Stimulated activated CD8-positive, alpha-beta memory T cell treated with anti-CD3 and anti-CD28 coated beads, Interleukin-4, amount 100 ng/mL, for 4 hours (primary cell): ENCODE measurements at regions not wholly inside any gene's neighbourhood (a gene's known extent, or its start where the extent isn't known, plus 50 kb on each side); places are given as distances from the start of the nearest gene placed in this dataset.

Source experiments
- DNase-seq, 2 donors: peaks; one replicate each; pipeline ENCODE4 v3.0.0-alpha.2; 2020; ENCODE audit warnings: low read depth in 2 of 2, low spot score in 1 of 2

DNA sequence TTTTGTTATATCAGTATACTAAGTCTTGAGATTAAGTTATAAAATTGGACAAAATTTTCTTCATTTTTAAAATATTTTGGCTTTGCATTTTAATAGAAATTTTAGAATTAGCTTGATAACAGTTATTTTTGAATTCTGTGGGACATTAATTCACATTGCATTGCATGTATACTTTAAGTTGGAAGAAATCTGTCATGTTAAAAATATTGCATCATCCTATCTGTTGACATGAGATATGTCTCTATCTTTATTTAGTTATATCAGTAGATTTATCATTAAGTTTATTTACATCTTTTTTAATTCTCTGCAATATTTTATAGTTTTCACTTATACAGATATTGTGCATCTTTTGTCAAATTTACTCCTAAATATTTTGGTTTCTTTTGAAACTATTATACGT lies 904.6 kb upstream of the NR2F2 start:
- no peak for DNase-seq

DNA sequence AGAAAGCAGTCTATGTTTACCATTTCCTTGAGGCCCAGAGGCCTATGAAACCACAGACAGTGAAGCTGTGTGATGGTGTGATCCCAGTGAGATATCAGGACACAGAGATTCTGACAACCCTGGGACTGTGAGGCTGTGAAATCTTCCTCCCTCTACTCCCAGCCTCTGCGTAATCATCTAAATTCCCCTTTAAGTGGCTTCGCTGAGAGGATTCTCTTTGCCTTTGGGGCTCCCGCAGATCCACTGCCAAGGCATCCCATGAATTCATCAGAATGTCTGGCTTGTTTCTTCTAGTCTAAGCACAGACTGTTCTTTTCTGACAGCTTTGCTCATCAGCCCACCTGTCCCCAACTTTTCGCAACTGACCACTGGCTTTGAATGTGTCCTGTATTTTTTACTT lies 901.2 kb upstream of the NR2F2 start:
- no peak for DNase-seq

DNA sequence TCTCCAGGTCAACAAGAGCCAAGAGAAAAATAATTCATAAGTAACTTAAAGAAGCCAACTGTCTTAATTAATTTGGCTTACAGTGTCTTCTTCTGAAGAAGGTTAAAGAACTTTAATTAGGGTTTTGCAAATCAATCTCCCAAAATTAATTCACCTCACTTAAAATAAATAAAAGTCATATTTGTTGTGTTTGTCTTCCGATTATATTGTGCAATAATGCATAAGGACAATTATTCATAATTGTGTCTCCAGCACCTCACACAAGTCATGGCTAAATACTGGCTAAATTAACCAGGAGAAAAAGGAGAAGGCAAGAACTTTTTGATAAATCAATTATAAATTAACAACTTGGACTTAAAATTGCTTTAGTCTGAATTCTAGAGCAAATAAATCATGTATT lies 899.0 kb upstream of the NR2F2 start:
- no peak for DNase-seq

DNA sequence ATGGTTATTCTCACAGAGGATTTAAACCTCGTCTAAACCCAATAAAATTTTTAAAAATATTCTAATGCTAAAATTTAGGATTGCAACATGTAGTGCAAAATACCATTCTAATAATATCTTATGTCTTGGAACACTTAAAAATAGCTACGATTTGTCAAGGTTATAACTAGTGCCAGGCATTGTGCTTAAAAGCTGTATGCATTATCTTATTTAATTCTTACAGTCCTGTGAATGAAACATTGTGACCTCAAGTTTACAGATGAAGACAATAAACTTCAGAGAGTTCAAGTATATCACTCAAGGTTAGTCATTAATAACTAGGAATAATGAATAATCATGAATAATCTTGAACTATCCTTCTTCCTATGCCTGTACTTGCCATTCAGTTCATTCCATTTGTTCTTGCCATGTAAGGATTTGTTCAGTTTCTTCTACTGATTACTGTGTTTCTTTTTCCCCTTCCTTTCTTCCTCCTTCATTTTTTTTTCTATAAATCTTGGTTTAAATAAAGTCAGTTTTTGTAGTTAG lies 897.6 kb upstream of the NR2F2 start:
- no peak for DNase-seq

DNA sequence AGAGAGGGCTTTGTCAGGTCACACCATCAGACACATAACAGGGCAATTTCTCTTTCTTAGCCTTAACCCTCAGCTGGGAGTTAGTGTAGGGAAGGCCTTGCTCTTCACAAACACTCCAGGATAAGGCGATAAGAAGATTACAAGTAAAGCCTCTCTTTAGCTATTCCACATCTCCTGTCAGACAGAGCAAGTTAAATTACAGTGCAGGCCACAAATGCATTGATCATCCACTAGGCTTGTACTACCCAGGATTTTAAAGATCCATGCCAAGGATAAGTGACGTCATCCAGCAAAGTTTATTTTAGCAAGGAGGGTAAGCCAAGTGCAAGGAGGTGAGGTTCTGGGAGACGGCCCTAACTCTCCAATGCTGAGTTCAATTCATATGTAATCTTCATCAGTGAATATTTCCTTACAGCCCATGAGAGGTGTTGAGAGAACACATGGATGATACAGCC lies 890.6 kb upstream of the NR2F2 start:
- DNase-seq = no peak

DNA sequence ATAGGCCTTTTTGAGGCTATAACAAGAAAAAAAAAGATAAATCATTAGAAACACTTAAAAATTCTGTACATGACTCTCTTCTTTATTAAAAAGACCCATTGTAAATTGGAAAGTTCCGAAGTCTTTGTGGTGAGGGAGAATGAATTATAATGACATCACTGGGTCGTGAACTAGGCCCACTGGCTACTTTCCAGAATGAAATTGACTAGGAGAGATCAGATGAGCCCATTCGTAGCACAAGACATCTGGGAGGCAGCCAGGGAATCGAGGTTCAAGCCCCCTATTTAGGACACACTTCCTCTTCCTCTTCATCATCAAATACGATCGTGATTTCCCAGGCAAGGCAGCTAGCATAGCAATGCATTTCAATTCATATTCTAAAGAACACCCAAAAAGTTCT lies 889.8 kb upstream of the NR2F2 start:
- DNase-seq = no peak

DNA sequence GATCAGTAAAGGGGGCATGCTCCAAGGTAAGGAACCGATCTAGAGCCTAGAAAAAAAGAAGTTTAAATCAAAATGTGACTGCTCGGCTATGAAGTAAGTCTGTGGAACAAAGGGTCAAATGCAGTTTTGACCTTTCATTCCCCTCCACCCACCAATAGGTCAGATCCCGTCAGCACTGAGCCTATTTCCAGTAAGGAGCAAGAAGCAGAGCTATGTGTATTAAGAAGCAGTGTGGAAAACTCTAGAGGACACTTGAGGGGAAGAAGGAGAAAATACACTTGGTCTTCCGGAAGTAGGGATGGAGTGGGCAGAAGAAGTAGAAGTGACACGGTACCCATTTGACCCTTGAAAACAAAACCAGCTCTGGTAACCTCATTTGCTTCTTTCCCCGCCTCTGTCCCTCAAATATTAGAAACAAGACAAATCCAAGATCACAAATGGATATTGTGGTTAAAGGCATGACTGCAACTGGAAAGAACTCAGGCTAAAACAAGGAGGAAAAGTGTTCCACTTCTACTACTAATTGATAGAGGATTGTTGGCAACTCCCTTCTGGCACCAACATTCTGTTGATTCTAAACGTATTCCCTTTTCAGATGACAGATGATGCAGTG lies 888.3 kb upstream of the NR2F2 start:
- DNase-seq = no peak

DNA sequence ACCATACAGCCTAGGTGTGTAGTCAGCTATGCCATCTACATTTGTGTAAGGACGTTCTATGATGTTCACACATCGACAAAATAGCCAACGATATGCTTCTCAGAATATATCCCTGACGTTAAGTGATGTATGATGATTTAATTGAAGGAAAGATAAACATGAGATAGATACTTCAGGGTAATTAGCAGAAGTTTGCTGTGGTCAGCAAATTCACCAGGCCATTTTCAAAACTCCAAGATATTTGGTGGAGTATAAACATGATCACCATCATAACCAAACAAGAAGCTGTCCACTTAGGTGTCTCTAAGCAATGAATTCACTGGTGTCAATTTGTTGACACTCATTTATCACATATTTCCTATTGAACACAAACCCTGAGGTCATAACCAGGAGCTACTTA lies 885.6 kb upstream of the NR2F2 start:
- no peak for DNase-seq

DNA sequence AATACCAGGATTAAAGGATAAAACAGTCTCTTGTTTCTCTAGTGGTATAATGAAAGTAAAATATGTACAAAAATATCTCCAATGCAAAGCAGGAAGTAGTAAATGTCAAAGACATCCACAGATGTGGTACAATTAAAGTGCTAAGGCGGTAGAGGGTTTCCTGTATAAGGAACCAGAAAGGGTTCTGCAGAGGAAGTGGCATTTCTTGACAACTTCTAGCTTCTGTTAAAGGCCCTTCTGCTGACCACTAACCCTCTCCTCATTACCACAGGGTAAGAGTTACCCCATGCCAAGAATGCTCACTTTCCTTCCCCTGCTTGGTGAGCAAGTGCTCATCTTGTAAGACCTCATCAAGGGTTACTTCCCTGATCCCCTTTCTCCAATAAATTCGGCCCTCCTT lies 883.6 kb upstream of the NR2F2 start:
- no peak for DNase-seq

DNA sequence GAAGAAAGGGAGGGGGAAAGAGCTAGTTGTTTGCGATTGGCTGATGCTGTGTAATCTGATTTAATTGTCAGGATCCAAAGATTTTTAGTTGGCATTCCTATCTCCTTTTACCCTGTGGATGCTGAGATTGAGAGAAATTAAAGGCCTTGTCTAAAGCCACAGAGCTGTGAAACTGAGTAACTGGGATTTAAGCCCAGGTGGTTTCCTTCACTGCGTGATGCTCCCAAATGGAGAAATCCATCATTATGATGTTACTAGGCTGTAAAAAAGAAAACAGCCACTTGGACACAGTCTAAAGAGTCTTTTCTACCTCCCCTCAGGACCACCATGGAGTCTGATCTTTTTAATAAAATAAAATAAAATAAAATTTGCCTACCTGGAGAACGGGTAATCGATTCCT lies 883.0 kb upstream of the NR2F2 start:
- no peak for DNase-seq

DNA sequence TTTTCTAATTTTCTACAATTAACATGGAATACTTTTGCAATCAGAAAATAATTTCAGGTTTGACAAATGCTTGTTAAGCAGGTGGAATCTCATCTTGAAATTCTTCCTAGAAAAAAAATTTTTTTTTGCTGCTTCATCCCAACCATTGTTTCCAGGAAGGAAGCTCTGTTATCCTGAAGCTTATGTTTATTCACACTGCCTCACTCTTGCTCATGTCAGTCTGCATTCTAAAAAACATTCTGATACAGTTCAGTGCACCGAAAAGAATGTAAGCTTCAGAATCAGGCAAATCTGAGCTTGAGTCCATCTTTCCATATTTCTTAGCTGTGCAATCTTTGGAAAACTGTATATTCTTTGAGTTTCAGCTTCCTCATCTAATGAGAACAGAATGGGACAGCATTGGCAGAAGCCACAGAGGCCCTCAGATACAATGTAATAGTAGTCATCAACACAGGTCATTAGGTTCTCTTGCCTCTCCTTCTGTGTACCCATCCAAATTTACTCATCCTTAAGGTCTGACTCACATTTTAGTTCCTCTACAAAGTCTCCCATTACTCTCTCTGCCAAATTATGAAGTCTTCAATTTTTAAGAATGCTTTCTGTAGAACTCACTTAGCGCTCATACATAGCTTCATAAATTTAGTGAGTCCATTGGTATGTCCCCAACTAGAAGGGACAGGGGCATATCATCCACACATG lies 881.8 kb upstream of the NR2F2 start:
- no peak for DNase-seq

DNA sequence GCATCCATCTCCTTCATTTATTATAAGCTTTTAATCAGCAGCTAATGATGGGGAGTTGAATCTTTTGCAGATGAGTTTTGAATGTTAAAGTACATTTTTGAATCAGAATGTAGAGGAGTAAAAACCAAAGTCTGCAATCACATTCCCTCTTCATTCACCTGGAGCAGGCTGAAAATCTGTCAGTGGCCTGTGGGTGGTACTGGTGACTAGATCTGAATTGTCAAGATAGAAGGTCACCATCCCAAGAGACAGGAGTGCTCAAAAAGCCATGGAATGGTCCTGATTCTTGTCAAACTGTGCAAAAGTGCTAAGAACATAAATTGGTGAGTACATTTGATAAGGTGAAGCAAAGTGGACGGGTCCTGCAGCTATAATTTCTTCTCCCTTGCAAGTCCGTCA lies 881.3 kb upstream of the NR2F2 start:
- DNase-seq = no peak

DNA sequence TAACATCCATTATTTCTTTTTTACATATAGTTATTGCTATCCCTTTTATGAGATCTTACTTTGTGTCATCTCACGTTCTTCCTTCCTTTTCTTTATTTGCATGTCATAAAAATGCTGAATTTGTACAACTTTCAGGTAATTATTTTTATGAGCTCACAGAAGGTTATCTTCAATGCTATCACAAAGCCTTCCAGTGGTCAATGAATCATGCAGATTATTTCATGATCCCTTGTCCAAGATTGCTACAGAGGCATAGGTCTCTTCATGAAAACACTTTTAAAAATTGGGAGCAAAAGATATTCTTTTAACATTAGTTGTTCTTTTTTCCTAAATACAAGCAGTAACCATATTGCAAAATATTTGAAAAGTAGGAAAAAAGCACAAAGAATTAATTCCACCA lies 880.1 kb upstream of the NR2F2 start:
- no peak for DNase-seq

DNA sequence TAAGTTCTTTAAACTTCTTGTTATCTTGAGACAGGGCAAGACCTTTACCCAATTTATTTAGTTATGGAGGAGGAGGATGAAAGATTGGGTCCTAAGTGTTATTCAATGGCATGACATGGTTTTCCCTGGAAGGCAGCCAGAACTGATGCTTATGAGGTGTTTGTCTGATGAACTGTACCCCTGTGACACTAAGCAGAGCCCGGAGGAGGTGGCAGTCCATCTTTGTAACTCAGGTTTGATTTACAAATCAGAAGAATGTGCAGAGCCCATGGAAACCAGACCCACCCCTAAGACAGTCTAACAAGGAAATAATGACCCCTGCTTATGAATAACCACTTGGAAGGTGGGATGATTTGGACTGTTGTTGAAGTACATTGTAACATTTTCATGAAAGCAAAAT lies 878.6 kb upstream of the NR2F2 start:
- no peak for DNase-seq

DNA sequence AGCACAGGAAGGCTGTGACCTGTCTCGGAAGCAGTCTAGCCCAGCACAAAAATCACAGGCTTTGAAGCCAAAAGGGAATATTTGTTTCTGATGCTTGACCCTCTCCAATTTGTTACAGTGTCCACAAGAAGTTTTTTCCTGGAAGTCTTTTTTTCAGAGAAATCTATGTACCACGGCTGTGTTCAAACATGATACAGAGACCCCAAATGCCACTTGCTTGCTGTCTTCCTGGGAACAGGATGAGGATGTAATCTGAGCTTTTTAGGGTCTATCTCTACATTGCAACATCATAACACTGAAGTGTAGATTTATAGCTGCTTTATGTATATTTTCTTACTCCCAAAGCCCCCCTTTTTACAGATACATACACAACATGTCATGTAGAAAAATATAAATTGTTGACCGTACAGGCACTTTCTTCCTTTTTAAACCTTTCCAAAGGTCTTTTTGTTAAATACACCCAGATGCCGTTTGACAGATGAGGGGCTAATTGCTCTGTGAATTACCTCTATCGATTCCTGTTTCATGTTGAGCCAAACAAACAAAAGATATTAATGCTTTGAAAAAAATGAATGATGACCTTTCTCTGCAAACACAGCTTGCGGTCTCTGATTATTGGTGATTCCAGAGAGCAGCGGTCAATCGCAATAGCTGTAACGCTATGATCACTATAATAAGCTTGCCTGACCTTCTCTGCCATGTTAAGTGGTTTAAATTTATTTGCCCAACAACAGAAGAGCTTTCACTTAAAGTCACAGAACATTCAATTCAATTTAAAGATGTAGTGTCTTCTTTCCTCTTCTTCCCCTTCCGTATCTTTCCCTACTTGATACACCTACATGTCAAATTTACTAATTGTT lies 875.9 kb upstream of the NR2F2 start:
- DNase-seq = no peak

DNA sequence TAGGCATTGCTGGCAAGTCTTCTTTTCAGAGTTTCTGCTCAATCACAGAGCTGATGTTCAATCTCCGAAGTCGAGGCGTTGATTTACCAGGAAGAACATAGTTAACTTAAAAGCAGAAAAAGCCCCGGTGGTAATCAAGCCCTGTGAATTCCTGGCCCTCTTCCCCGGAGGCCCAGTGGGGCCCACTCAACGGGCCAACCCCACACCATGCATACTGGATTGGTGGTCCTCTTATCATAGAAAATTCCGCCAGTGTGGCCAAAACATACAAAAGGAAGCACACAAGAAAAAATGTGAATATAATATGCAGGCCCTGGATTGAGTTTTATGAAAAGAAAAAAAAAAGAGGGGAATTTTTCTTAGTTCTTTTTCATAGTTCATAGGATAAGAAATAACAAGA lies 873.0 kb upstream of the NR2F2 start:
- DNase-seq = no peak

DNA sequence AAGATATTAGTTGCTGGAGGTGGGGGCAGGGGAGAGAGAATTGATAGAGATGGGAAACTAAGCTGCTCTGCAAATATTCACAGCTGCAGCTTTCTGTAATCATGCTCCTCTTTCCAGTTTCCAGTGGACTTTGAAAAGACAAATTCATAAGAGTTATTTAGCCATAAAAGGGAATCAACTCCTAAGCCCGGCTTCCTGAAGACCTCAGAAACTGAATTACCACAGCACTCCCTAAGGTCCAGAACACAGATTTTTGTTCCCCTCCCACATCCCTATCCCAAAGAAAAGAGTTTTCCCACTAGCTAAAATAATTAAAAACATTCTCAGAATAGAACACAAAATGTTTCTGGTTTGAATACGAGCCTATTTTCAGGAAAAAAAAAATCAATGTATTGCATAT lies 871.8 kb upstream of the NR2F2 start:
- no peak for DNase-seq

DNA sequence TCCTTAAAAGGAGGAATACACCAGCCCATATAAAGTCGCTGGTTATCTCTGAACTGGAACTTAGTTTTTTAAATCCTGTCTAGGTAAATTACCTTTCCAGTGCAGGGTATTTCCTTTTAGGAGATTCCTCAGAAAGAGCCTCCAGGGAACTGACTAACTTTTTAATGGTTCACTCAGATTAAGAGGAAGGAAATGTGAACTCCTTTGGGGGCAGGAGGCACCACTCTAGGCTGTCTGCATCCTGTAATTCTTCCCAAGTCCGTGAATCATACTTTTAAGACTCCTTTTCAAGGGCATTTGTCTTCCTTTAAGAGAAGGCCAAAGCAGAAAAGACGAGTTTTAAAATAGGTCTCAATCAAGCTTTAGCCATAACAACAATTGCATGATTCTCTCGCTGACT lies 871.2 kb upstream of the NR2F2 start:
- no peak for DNase-seq

DNA sequence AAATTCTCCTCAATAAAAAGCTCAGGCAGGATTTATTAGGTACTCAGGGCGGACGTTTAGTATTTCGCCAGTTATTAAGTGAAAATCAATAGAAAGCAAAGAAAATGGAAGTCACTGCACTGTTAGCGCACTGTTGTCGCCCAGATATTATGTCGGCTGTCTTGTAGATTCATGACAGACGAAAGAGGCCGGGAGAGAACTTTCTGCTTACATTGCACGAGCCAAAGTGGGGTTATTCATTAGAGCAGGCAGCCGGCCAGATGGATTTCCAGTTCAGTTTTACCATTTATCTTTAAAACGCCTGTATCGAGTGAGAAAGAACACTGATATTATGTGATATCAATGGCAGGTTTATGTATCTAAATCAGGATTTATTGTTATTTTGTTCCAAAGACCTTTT lies 866.0 kb upstream of the NR2F2 start:
- DNase-seq = no peak

DNA sequence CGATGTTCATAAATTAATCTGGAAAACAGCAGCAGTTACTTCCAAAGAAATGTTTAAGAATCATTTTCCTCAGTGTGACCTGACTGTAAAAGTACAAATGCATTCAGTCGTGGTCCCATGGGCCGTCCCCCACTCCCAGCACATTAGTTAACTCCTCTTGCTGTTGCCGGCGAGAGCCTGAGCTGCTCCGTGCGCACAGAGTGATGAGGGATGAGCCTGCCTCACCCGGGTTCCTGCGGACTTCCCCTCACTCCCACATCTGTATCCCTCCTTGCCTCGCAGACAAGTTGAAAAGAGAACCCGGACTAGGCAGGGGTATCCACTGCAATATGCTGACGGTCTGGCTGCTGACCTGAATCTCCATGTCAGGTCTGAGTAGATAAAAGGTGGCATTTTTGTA lies 861.7 kb upstream of the NR2F2 start:
- no peak for DNase-seq

DNA sequence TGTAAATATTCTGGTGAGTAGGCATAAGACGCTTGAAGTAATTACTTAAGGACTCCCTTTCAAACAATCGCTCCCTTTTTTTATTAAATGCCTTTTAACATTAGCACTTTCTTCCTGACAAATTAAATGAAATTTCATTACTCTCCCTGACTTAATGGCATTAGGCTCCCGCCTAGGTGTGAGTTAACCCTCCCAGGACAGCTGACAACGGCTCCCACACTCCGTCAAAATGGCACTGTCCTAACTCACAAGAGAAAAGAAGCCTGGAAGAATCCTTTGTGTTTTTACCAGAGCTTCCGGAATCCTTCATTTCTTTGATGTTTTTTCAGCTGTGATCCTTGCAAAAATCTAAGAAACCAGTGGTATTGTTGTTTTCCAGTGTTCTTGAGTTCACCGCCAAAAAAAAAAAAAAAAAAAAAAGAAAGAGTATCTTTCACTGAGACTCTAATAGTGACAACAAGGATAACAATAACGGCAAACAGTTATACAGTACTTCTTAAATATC lies 861.0 kb upstream of the NR2F2 start:
- DNase-seq = no peak

DNA sequence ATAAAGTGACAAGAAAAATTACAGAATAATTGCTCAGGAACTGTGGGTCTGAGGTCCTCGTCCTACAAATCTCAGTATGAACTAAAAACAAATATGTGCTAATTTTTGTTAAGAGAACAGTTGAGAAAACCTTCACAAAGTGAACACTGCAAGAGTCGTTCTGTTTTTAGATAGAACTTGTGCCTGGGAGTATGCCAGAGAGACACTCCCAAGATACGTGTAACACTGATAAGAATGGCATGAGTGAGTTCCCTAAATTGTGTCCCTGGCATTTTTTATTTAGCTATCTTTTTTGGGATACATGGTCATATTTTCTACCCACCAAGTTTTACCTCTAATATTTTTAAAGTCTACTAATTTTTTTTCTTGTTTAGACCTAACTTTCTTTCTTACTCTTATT lies 860.0 kb upstream of the NR2F2 start:
- DNase-seq = no peak
